Mesendoderm (in vitro differentiated cells): ENCODE measurements at regions not wholly inside any gene's neighbourhood (a gene's known extent, or its start where the extent isn't known, plus 50 kb on each side); places are given as distances from the start of the nearest gene placed in this dataset.

Experiments
- DNase-seq: peaks from one replicate; pipeline ENCODE4 v3.0.0; 2013
- H2AK5ac ChIP-seq: 2 replicates; pipeline ENCODE4 v1.6.1; 2013; ENCODE audit warnings: low read length, inconsistent platforms
- H2BK120ac ChIP-seq: 2 replicates; pipeline ENCODE4 v1.6.1; 2013; ENCODE audit warnings: low read depth, mild to moderate bottlenecking, low read length, moderate library complexity, mixed read lengths
- H2BK15ac ChIP-seq: replicated peaks from 2 replicates; pipeline ENCODE4 v1.6.1; 2013; ENCODE audit warnings: low read depth, mild to moderate bottlenecking, moderate library complexity
- H2BK5ac ChIP-seq: 2 replicates; pipeline ENCODE4 v1.6.1; 2013; ENCODE audit warnings: low read length, inconsistent platforms
- H3K18ac ChIP-seq: 2 replicates; pipeline ENCODE4 v1.6.1; 2013; ENCODE audit warnings: mild to moderate bottlenecking, low read length, mixed read lengths
- H3K23ac ChIP-seq: one replicate; pipeline ENCODE4 v1.6.1; 2013; ENCODE audit warnings: low read length
- H3K27ac ChIP-seq: 2 replicates; pipeline ENCODE4 v1.5.1; 2013; ENCODE audit warnings: low read depth, mild to moderate bottlenecking, inconsistent platforms, low read length, moderate library complexity
- H3K27me3 ChIP-seq: 2 replicates; pipeline ENCODE4 v1.6.1; 2013; ENCODE audit warnings: low read length, control low read depth, mild to moderate bottlenecking, inconsistent platforms; ENCODE audit not compliant: insufficient read depth, poor library complexity
- H3K36me3 ChIP-seq: 2 replicates; pipeline ENCODE4 v1.6.1; 2013; ENCODE audit warnings: low read length, inconsistent platforms; ENCODE audit not compliant: control insufficient read depth, insufficient read depth
- H3K4ac ChIP-seq: one replicate; pipeline ENCODE4 v1.6.1; 2013; ENCODE audit warnings: low read depth, mild to moderate bottlenecking, low read length, moderate library complexity
- H3K4me1 ChIP-seq: 2 replicates; pipeline ENCODE4 v1.6.1; 2013; ENCODE audit warnings: low read depth, low read length, inconsistent platforms; ENCODE audit not compliant: control insufficient read depth
- H3K4me2 ChIP-seq: 2 replicates; pipeline ENCODE4 v1.6.1; 2013; ENCODE audit warnings: low read length
- H3K4me3 ChIP-seq: 2 replicates; pipeline ENCODE4 v1.5.1; 2013; ENCODE audit warnings: mild to moderate bottlenecking, low read length
- H3K56ac ChIP-seq: one replicate; pipeline ENCODE4 v1.6.1; 2013; ENCODE audit warnings: low read length
- H3K79me1 ChIP-seq: 2 replicates; pipeline ENCODE4 v1.6.1; 2013; ENCODE audit warnings: low read length, inconsistent platforms
- H3K79me2 ChIP-seq: 2 replicates; pipeline ENCODE4 v1.6.1; 2013; ENCODE audit warnings: mild to moderate bottlenecking, low read length; ENCODE audit not compliant: control insufficient read depth, insufficient read depth
- H3K9ac ChIP-seq: 2 replicates; pipeline ENCODE4 v1.6.1; 2013; ENCODE audit warnings: low read length, inconsistent platforms
- H4K5ac ChIP-seq: one replicate; pipeline ENCODE4 v1.6.1; 2013; ENCODE audit warnings: low read length
- H4K8ac ChIP-seq: one replicate; pipeline ENCODE4 v1.6.1; 2013; ENCODE audit warnings: low read depth, mild to moderate bottlenecking, control low read depth, low read length, moderate library complexity
- WGBS: extraction: QIAGEN DNeasy Blood & Tissue Kit; methylation state at CpG from one replicate; pipeline ENCODE4 v1.1.7; 2013; ENCODE audit warnings: low lambda C conversion rate, missing lambda C conversion rate; ENCODE audit not compliant: insufficient coverage; ENCODE audit errors: extremely low coverage; 5-methylcytosine and 5-hydroxymethylcytosine counted together

DNA sequence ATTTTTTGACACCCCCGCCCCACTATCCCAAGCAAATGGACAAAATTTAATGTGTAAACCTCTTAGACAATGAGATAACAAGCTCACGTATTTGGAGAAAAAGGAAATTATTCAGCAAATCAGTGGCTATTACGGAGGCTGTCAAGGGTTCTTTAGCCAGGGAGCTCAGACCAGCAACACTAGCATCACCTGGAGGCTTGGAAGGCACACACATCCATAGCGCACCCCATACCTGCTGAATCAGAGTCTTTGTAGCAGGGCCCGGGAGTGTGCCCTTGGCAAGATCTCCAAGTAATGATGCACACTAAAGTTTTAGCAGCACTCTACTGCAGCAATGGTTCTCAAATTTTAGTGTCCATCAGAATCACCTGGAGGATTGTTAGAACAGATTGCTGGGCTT, 223.2 kb upstream of the BTBD3 start:
- no CpG with 5 or more reads among the region's 5 CpGs for WGBS
- no peak overlapping the region for H4K5ac ChIP-seq
- peak overlapping the region; percentile 91 for H3K4ac ChIP-seq

DNA sequence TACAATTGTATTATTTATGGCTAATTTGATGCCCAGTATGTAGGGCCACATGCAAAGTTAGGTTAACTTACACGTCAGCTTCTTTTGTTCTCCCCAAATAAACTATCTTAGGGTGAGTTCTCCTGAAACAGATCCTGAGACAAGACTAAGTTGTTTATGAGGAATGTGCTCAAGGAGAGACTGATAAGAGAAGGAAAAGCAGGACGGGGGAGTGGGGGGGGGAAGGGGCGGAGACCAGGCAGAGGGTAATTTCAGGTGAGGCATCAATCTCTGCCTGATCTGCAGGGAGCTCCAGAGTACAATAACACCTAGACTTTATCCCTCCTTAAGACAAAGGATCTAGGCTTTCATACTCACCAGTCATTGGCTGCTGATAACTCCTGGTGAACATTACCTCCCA, 220.6 kb upstream of the BTBD3 start:
- Histone ChIP-seq H3K79me2 (no peaks in the 10 kb centered on the region), H3K79me1 (no peaks in the 10 kb centered on the region), H3K23ac (no peak overlapping the region), H3K9ac (no peak overlapping the region), H3K27me3 (no peaks in the 10 kb centered on the region), H3K4me2 (no peak overlapping the region), H2BK15ac (no peak overlapping the region), H3K4ac (no peak overlapping the region), H3K36me3 (no peaks in the 10 kb centered on the region), H3K27ac (no peak overlapping the region), H3K18ac (no peak overlapping the region), H3K56ac (no peak overlapping the region), H4K8ac (no peak overlapping the region), H3K4me1 (no peaks in the 10 kb centered on the region), H2BK120ac (no peak overlapping the region), H2AK5ac (no peak overlapping the region), H4K5ac (no peak overlapping the region), H2BK5ac (no peak overlapping the region), H3K4me3 (no peak overlapping the region)
- peak; percentile 75 for DNase-seq
- WGBS = no CpG with 5 or more reads among the region's 3 CpGs

More for the DNA sequence above, 223.2 kb upstream of the BTBD3 start:
- H2BK5ac ChIP-seq = peak overlapping the region; percentile 44
- H3K4me3 ChIP-seq = no peak overlapping the region
- no peak overlapping the region for H3K4me2 ChIP-seq
- no peak overlapping the region for H3K9ac ChIP-seq
- no peaks in the 10 kb centered on the region for H3K36me3 ChIP-seq
- no peak overlapping the region for H2AK5ac ChIP-seq
- H3K79me1 ChIP-seq = no peaks in the 10 kb centered on the region
- H3K27me3 ChIP-seq = no peaks in the 10 kb centered on the region
- H3K56ac ChIP-seq = no peak overlapping the region
- DNase-seq = no peak
- no peak overlapping the region for H4K8ac ChIP-seq
- H3K23ac ChIP-seq = no peak overlapping the region
- no peak overlapping the region for H2BK15ac ChIP-seq
- no peaks in the 10 kb centered on the region for H3K79me2 ChIP-seq
- H3K4me1 ChIP-seq = no peaks in the 10 kb centered on the region
- H3K27ac ChIP-seq = no peak overlapping the region
- no peak overlapping the region for H2BK120ac ChIP-seq
- peak overlapping the region; percentile 84 for H3K18ac ChIP-seq

DNA sequence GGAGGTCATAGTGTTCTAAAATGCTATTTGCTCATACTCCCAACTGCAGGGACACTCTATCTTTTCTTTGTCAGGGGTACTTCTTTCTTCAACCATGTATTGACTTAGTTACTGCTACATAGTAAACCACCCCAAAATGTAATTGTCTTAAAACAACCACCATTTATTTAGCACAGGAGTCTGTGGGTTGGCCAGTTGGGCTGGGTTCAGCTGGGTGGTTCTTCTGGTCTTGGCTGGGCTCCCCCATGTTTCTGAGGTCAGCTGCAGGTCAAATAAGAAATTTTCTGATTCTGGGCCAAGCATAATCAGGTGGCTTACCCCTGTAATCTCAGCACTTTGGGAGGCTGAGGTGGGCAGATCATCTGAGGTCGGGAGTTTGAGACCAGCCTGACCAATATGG, 220.0 kb upstream of the BTBD3 start:
- H3K23ac ChIP-seq = no peak overlapping the region
- no peak overlapping the region for H2BK120ac ChIP-seq
- no peak overlapping the region for H3K56ac ChIP-seq
- H2AK5ac ChIP-seq = no peak overlapping the region
- no peaks in the 10 kb centered on the region for H3K36me3 ChIP-seq
- H3K4ac ChIP-seq = no peak overlapping the region
- peak overlapping the region; percentile 53 for H2BK5ac ChIP-seq
- no peak overlapping the region for H3K18ac ChIP-seq
- no peak overlapping the region for H2BK15ac ChIP-seq
- H3K4me1 ChIP-seq = no peaks in the 10 kb centered on the region
- no peak for DNase-seq
- no peak overlapping the region for H4K5ac ChIP-seq
- H3K79me2 ChIP-seq = no peaks in the 10 kb centered on the region
- no peak overlapping the region for H4K8ac ChIP-seq
- no peak overlapping the region for H3K4me3 ChIP-seq
- peak overlapping the region; percentile 63 for H3K27ac ChIP-seq
- no CpG with 5 or more reads among the region's 1 CpG for WGBS
- no peaks in the 10 kb centered on the region for H3K27me3 ChIP-seq
- no peak overlapping the region for H3K4me2 ChIP-seq
- no peak overlapping the region for H3K9ac ChIP-seq
- no peaks in the 10 kb centered on the region for H3K79me1 ChIP-seq

DNA sequence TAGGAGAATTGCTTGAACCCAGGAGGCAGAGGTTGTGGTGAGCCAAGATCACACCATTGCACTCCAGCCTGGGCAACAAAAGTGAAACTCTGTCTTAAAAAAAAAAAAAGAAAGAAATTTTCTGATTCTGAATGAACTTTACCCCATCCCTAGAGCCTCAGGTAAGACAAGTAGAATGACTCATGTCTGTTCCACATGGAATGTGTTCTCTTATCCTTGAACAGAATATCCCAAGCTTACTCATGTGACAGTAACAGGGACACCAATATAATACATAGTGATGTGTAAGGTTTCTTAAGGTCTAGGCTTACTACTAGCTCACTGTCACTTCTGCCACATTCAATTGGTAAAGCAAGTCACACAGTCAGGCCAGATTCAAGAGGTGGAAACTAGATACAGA, 219.6 kb upstream of the BTBD3 start:
- Histone ChIP-seq H3K23ac (no peak overlapping the region), H4K5ac (no peak overlapping the region), H2AK5ac (no peak overlapping the region), H3K4me2 (no peak overlapping the region), H3K9ac (no peak overlapping the region), H4K8ac (no peak overlapping the region), H2BK15ac (no peak overlapping the region), H3K4me3 (no peak overlapping the region), H3K4me1 (no peaks in the 10 kb centered on the region), H3K79me2 (no peaks in the 10 kb centered on the region), H3K79me1 (no peaks in the 10 kb centered on the region), H3K27ac (no peak overlapping the region), H3K56ac (no peak overlapping the region), H3K27me3 (no peaks in the 10 kb centered on the region), H3K18ac (no peak overlapping the region), H3K4ac (no peak overlapping the region), H2BK5ac (no peak overlapping the region), H3K36me3 (no peaks in the 10 kb centered on the region), H2BK120ac (no peak overlapping the region)
- DNase-seq = no peak

DNA sequence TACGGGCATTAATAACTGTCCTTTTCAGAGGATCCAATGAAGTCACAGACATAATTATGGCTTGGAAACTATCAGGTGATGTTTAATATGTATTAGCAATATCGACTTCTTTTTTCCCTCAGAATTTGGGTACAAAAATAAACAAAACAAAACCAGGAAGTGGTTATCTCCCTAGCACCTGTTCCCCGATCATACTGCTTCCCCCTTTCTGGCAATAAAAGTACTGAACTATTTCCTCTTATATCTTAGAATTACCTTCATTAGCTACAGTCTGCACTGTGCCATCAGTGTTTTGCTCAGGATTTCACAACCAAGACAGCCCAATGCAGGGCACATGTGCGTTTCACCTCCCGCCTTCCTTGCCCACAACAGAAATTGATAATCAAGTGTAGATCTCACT, 216.9 kb upstream of the BTBD3 start:
- Histone ChIP-seq H4K5ac (no peak overlapping the region), H3K79me2 (no peaks in the 10 kb centered on the region), H2BK5ac (no peak overlapping the region), H3K36me3 (no peaks in the 10 kb centered on the region), H3K27me3 (no peaks in the 10 kb centered on the region), H2BK15ac (no peak overlapping the region), H3K27ac (no peak overlapping the region), H2AK5ac (no peak overlapping the region), H3K18ac (no peak overlapping the region), H3K23ac (no peak overlapping the region), H3K4ac (no peak overlapping the region), H2BK120ac (no peak overlapping the region), H3K56ac (no peak overlapping the region), H3K4me3 (no peak overlapping the region), H3K4me2 (no peak overlapping the region), H3K9ac (no peak overlapping the region), H3K4me1 (no peaks in the 10 kb centered on the region), H3K79me1 (no peaks in the 10 kb centered on the region), H4K8ac (no peak overlapping the region)
- no peak for DNase-seq
- WGBS = no CpG with 5 or more reads among the region's 5 CpGs

DNA sequence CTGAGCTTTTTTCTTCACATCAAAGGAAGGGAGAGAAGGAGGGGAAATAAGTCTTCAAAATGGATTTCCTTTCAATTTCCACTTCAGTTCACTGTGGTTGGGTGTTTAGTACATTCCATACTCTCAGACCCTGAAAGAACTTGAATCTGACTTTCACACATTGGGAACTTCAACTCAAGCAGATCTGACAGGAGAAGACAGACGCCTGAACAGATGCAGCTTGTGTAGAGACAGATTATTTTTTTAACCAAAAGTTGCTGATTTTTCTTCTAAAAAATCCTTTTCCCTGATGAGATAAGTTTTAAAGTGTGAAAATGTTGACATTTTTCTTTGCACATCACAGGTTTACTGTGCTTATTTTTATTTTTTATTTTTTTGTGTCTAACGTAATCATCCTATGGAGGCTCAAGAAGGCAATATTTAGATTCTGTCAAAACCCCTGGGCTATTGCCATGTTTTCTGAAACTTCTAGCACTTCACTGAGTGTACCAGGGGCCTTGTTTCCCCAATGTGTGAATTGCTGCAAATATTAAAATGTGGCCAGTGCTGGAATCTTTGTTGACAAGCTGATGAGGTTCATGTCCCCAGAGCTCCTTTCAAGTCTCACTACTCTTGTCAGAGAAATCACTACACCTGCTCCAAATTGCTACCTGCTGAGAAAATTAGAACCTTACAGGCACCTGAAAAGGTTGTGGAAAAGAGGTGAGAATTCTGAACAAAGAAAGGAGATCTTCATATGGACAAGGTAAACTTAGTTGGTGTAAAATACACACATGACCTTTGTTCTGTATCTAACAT, 214.8 kb upstream of the BTBD3 start:
- no peak overlapping the region for H2BK5ac ChIP-seq
- H3K23ac ChIP-seq = no peak overlapping the region
- no peak overlapping the region for H2BK15ac ChIP-seq
- H3K4me3 ChIP-seq = no peak overlapping the region
- no peak overlapping the region for H3K9ac ChIP-seq
- H3K4me2 ChIP-seq = no peak overlapping the region
- no peaks in the 10 kb centered on the region for H3K79me1 ChIP-seq
- H3K4me1 ChIP-seq = no peaks in the 10 kb centered on the region
- no peaks in the 10 kb centered on the region for H3K79me2 ChIP-seq
- H3K27ac ChIP-seq = no peak overlapping the region
- H4K8ac ChIP-seq = no peak overlapping the region
- H3K18ac ChIP-seq = no peak overlapping the region
- no peak overlapping the region for H3K4ac ChIP-seq
- no peak overlapping the region for H4K5ac ChIP-seq
- H3K36me3 ChIP-seq = no peaks in the 10 kb centered on the region
- H3K56ac ChIP-seq = no peak overlapping the region
- no peaks in the 10 kb centered on the region for H3K27me3 ChIP-seq
- no CpG with 5 or more reads among the region's 2 CpGs for WGBS
- H2BK120ac ChIP-seq = no peak overlapping the region
- no peak for DNase-seq
- H2AK5ac ChIP-seq = no peak overlapping the region
